AG08395 (cell line): ENCODE measurements at regions not wholly inside any gene's neighbourhood (a gene's known extent, or its start where the extent isn't known, plus 50 kb on each side); places are given as distances from the start of the nearest gene placed in this dataset.
A peak's percentile ranks its signal among the peaks of the same experiment; 100 is the strongest.
"Not testable (repeated sequence)": the region's sequence is repeated elsewhere in the genome, so short reads cannot be mapped to it uniquely, and the experiment has no call there.

Source experiments
- DNase-seq: peaks from one replicate; pipeline ENCODE4 v3.0.0; 2012; ENCODE audit warnings: mixed read lengths, low spot score

DNA sequence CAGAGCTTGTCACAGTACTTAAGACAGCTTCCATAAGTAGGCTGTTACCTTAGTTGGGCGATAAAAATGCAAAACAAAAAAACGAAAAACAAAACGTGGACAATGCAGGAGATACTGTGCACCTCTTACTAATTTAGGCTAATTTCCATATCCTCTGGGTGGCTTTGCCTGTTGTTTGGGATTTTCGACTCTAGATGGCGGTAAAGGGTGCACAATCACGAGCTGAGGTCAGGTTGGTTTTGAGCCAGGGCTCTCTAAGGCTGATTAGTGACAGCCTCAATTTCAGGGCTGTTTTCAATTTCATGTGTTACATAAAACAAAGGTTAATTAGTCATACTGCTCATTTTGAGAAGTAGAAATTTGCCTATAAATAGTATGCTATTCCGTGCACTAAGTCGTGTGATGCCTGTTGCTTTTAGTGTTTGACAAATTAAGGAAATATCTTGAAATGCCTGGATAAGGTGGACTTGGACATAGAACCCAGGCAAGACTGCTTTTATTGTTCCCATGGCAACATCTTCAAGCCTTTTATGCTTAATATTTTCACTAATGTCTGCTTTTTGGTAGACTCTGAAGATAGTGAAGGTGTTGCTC, 493.1 kb downstream of the SOCS6 start:
- DNase-seq, result peak; percentile 3

DNA sequence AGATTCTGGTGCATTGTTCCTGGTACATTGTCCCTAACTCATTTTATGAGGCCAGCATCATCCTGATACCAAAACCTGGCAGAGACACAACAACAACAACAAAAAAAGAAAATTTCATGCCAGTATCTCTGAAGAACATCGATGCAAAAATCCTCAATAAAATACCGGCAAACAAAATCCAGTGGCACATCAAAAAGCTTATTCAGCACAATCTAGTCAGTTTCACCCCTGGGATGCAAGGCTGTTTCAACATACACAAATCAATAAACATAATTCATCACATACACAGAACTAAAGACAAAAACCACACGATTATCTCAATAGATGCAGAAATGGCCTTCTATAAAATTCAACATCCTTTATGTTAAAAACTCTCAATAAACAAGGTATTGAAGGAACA, 477.4 kb downstream of the SOCS6 start:
- DNase-seq, result not testable (repeated sequence)

DNA sequence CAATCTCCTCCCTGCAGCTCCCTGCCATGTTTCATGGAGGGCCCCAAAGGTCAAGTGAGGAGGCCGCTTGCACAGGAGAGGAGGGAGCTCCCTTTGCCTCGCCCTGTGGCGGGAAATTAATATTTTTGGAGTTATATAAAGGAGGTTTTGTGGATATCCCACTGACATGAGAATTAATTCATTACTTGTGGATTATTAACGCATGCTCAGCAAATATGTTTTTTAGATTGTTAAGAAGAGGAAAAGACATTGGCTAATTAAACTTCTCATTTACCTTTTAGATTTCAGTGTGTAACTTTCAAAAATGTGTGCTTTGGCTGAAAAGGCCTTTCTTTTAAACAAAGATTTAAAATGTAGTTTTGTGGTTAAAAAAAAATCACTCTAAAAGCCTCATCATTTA, 474.0 kb downstream of the SOCS6 start:
- no peak for DNase-seq

DNA sequence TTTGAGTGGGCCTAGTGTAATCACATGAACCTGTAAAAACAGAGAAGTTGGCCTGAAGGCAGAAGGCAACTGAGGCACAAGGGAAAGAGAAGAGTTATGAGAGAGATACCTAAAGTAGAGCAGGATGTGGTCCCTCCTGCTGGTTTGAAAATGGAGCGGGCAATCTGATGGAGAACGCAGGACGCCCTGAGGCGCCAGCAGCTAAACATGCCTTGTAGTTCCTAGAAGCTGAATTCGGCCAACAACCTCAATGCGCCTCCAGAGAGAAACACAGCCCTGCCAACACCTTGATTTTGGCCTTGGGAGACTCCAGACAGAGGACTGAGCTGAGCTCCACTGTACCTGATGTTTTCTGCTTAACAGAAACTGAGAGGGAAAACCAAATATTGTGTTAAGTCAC, 469.9 kb downstream of the SOCS6 start:
- no peak for DNase-seq

DNA sequence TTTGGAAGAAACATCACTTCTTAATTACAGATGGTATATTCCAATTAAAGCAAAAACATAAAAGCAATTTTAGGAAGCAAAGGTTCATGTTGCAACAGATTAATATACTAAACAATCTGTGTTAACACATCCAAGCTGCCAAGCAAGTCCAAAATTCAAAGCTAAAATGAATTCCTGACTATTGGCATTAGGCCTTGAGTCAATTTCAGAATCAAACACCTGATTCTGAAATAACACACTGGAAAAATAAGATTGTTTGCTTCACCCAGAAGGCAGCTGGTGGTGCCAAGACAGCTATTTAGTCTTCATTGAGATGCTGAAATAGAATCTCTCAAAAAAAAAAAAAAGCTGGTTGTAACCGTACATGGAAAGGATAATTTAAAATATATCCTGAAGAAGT, 465.6 kb downstream of the SOCS6 start:
- no peak for DNase-seq

DNA sequence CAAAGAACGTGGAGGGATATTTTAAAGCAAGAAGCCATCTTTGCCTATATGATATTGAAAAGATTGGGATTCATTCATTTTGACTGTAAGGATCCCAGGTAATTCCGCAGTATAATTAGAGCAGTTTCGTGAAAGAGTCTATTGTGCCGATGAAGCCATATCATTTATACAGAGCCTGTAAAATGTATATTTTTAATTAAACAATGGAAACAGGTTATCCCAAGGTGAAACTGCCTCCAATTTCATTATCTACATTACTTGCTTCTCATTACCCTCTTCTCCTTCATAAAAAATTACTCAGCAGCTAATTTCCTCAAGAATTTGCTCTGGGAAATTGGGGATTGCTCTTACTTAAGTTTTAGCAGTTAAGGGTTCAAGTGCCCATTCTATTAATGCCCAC, 444.1 kb downstream of the SOCS6 start:
- DNase-seq, result no peak

DNA sequence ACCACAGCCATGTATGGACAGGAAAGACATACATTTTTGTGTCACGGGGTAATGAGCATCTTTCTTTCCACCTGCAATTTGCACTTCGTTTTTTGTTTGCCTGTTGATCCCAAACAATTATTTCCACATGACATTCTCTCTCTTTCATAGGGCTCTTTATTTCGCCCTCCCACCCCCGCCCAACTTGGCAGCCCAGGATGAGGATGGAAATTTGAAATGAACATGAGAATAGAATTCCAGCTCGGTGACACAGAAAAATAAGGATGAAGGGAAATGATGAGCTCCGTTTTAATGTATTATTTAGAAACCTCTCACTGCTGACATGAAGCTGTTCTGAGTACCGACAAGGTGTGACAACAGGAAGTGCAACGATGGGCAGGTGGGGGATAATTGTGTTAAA, 443.3 kb downstream of the SOCS6 start:
- no peak for DNase-seq

DNA sequence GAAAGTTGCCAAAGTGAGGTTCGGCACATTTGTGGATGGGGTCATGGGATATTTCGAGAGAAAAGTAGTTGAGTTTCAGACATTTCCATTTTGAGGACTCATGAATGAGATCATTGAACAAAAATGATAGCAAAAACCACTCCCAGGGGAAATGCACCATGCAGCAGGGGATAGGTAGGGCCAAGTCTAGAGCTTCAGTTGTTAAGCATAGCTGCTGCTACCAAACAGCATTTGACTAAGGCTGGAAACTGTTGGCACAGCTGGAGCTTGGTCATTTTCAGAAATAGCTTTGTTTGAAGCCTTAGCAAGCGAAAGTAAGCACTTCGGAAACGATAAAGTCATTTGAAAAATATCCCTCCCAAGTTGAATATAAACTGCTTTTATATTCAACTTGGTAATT, 431.8 kb downstream of the SOCS6 start:
- no peak for DNase-seq

DNA sequence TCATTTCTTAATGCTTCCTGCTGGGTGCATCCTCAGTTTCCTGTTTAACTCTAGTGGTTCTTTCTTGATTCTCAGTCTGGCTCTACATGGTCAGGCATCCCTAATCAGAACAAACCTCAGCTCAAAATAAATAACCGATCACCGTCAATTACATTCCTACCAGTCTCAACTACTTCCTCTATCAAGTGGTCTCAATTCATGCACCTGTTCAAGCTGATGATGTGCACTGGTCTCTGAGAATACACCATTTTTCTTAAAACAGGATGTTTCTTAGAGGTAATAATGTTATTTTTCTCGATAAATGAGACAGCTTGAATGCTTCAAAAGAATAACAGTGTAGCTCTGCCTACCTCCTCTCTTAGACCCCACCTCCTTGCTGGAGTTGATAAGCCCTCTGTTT, 420.9 kb downstream of the SOCS6 start:
- no peak for DNase-seq

DNA sequence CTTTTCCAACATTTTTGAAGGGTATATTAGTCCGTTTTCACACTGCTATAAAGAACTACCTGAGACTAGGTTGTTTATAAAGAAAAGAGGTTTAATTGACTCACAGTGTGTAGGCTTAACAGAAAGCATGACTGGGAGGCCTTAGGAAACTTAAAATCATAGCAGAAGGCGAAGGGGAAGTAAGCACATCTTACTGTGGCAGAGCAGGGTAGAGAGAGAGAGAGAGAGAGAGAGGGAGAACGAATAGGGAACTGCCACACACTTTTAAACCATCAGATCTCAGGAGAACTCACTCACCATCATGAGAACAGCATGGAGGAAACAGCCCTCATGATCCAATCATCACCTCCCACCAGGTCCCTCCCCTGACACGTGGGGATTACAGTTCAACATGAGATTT, 420.3 kb downstream of the SOCS6 start:
- no peak for DNase-seq

DNA sequence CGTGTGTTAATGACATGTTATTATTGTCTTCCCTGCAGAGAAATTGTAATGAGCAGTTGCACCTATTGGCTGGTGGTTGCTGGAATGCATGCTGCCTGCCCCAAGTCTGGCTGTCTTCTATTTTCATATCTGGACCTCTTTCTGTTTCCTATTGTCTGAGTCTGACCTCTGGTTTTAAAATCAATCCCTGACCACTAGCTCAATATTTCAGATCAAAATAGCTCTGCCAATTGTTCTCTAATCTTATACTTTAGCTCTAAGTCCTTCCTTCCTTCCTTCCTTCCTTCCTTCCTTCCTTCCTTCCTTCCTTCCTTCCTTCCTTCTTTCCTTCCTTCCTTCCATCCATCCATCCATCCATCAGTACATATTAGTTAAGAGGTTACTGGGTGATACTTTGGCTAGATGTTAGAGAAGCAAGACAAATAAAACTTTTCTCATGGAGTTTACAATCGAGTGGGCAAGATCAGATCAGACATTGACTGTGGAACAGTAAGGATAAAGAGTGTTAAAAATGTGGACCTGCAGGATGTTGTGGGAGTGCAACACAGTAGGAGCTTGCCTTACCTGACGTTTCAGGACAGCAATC, 417.1 kb downstream of the SOCS6 start:
- no peak for DNase-seq

DNA sequence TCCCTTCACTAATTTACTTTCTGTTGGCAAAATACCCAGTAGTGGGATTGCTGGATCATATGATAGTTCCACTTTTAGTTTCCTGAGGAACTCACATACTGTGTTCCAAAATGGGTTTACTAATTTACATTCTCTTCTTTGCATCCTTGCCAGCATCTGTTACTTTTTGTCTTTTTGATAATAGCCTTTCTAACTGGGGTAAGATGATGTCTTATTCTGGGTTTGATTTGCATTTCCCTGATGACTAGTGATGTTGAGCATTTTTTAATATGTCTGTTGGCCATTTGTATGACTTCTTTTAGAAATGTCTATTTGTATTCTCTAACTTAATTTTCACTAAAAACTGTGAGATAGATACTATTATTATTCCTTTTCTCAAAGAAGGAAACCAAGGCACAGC, 411.7 kb downstream of the SOCS6 start:
- DNase-seq, result no peak

DNA sequence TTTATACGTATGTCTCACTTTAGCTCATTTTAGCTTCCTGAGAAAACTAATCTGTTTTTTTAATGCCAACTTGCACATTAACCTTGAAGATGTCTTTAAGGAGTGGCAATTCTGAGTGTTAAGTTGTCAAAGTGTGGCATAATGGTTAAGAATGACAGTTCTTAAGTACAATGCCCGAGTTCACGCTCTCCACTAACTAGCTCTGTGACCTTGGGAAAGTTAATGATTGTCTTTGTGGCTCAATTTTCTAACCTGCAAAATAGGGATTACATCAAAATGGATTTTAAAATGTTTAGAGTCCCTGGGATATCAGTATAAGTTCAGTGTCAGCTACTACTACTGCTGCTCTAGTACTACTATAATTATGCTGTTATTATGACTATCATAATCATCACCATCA, 409.7 kb downstream of the SOCS6 start:
- no peak for DNase-seq

DNA sequence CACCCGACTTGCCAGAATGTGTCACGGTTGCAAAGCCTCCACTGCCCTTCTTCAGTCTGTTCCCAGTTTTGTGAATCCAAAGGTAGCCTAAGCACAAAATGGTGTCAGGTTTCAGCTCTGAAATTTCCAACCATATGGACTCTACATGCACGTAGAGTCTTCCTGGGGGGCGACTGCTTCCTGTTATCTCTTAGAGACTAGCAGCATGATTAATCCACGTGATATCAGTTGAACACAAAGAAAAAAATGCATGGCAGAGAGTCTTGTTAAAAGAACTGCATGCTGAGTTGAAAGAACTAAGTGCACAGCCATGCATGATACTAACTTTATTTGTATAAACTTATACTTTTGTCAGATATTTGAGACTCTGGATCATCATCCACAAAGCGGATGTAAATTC, 404.4 kb downstream of the SOCS6 start:
- no peak for DNase-seq

DNA sequence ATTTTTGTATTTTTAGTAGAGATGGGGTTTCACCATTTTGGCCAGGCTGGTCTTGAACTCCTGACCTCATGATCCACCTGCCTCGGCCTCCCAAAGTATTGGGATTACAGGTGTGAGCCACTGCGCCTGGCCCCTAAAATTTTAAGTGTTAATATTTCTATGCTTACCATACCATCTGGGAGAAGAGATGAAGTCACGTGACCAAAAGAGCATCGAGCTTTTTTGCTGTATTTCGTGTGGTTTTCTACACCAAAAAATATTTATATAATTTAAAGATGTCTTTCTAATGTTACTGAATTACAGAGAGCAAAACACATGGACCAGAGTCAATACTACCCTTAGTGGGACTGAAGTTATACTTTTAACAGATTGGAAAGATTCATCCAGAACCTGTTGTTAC, 400.9 kb downstream of the SOCS6 start:
- not testable (repeated sequence) for DNase-seq

DNA sequence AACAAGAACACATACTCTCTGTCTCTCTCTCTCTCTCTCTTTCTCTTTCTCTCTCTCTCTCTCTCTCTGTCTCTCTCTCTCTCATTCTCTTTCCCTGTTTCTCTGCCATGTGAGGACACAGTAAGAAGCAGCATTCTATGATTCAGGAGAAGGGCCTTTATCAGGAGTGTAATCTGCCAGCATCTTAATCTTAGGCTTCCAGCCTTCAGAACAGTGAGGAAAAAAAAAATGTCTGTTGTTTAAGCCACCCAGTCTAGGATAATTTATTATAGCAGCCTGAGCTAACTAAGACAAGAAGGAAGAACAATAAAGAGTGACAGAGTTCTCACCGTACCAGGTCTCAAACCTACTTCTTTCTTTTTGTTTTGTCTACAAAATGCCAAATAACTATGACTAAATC, 399.4 kb downstream of the SOCS6 start:
- DNase-seq, result no peak

DNA sequence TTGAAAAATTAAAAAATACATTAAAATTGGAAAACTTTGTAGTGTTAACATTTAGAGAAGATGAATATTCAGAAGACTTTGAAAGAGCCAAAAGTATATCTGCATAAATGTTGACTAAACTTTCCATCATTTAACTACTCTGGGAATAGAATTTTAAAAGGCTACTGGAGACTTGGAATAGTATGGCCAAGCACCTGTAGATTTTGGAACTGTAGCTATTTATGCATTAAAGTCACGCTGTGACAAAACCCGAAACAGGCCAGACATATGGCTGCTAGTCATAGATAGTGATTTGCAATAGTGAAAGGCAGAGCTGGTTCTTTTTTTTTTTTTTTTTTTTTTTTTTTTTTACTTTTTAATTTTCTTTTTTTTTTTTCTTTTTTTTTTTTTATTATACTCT, 396.0 kb downstream of the SOCS6 start:
- no peak for DNase-seq

DNA sequence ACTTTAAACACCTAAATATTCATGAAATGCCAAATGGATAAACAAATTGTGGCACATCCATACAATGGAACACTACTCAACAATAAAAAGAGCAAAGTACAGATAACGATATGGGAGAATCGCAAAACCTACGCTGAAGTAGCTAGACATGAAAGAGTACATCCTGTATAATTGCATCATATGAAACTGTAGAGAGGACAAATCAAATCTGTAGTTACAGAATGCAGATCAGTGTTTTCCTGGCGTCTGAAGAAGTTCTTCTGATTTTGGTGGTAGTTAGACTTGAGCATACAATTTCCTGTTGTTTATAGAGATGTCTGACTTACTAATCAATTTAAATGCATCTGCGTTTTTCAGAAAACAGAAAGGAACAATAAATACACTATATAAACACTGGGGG, 394.4 kb downstream of the SOCS6 start:
- no peak for DNase-seq

DNA sequence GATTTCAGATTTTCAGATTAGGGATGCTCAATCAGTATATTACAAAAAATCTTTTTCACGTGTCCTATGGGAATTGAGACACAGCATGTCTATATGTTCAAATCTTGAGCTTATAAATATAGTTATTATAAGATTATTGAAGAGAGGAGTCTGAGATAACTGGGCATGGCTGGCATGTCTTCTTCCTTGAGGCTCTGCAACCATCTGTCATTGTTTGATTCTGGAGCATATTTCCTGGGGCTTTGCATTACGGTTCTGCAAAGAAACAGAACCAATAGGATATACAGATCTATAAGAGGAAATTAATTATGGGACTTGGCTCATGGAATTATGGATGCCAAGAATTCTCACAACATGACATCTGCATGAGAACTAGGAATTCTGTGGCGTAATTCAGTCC, 386.1 kb downstream of the SOCS6 start:
- no peak for DNase-seq

DNA sequence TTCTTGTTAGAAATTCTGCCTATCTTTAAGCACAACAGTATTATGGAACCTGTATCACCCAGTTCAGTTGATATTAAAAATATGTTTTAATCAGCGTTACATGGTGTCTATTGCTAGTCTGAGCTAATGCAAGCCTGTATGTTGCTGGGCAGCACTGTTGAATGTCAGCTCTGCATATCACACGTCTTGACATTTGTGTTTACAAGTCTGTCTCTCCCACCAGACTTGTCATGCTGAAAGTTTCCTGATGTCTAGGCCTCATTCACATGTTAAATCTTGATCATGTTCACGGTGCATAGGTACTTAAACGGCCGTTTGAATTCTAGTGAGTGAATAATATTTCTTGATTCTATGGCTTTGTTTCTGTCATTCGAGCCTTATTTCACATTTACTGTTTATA, 385.0 kb downstream of the SOCS6 start:
- DNase-seq, result no peak

DNA sequence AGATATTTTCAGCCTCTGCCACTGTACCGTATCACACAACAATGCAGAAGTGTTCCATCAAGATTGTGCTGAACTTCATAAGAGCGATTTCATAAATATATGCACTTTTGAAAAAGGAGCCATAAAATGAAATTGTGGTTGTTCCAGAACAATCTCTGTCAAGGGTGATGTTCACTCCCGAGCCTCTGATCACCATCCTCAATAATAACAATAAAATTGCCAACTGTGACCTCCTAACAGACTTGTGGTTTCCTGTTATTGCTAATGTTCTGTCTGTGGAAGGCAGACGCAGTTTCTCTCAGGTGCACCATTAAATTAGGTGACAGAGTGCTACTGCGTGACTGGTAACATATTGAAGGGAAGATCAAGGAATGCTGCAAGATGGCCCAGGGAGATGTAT, 383.7 kb downstream of the SOCS6 start:
- DNase-seq, result no peak

DNA sequence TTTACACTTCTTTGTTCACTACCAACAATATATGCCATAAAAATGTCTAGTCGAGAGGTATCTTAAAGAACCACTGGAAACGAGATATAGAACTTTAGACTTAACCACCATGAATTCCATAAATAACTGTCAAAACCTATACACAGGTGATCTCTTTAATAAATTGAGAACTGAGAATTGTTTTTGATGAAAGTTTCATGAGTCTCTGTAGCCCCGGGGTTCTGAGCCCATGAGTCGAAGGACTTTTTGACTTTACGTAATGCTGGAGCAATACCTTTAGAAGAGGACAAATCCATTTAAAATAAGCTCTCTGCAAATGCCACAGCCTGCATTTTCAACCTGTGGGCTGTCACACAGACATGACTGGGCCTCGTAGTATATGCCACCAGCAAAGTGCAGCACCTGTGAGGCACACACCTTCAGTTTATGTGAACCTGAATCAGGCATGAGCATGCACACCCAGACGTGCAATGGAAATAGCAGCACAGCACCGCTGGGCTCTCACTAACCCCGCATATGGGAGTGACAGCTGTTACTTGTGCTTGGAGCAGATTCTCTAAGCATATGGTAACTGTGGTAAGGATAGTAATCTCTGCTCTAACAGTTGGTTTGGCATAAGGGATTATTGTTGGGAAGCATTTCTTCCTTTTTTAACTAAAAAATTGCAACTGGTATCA, 383.2 kb downstream of the SOCS6 start:
- DNase-seq, result no peak

DNA sequence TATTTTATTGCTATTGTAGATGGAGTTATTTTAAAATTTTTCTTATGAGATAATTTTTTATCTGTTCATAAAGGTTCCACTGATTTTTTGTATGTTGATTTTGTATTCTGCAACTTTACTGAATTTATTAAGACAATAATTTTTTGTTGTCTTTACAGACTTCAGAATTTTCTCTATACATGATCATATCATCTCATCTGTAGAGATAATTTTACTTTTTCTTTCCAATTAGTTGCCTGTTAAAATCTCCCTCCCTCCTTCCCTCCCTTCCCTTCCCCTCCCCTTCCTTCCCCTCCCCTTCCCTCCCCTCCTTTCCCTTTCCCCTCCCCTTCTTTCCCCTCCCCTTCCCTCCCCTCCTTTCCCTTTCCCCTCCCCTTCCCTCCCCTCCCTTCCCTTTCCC, 378.1 kb downstream of the SOCS6 start:
- no peak for DNase-seq

DNA sequence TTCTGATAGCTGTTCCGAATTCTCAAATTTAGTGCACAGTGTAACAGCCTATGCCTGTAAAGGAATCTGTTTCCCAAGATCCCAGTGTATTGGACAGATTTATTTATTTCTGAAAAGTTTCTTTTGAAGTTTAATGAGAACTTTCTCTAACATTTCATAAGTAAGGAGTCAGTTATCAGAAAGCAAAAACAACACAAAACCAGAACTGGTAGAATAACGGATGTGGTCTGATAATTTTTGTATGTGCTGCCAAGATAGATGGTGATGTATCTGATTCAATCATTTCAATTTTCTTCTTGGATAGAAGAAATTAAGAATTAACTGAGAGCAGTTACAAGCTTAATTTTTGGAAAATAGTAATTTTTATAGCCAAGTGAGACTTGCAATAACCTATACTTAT, 374.3 kb downstream of the SOCS6 start:
- DNase-seq, result no peak
